ENCODE measurements at regions not wholly inside any gene's neighbourhood (a gene's known extent, or its start where the extent isn't known, plus 50 kb on each side); places are given as distances from the start of the nearest gene placed in this dataset.

DNA sequence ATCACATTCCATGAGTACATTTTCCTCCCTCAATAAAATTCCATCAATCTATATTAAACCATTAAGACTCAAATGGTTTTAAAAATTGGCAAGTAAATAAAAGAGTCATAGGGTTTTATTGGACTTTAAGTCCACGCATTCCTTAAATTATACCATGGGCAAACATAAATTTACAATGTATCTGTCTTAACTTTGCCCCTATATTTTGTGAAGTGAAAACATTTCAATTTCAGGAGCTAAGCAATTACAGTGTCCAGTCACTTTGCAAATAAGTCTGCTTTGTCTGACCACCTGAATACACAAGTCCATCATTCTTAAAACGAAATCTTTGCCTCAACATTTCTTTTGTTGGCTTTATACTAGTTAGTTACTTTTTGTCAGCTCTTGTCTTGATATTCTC lies 197.5 kb upstream of the SEMA3D start:
- TF ChIP-seq, protein P1, sequence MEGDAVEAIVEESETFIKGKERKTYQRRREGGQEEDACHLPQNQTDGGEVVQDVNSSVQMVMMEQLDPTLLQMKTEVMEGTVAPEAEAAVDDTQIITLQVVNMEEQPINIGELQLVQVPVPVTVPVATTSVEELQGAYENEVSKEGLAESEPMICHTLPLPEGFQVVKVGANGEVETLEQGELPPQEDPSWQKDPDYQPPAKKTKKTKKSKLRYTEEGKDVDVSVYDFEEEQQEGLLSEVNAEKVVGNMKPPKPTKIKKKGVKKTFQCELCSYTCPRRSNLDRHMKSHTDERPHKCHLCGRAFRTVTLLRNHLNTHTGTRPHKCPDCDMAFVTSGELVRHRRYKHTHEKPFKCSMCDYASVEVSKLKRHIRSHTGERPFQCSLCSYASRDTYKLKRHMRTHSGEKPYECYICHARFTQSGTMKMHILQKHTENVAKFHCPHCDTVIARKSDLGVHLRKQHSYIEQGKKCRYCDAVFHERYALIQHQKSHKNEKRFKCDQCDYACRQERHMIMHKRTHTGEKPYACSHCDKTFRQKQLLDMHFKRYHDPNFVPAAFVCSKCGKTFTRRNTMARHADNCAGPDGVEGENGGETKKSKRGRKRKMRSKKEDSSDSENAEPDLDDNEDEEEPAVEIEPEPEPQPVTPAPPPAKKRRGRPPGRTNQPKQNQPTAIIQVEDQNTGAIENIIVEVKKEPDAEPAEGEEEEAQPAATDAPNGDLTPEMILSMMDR (IDR thresholded peaks at IDR 0.05; ENCODE audit: low read length): no peak
- no peak for TF ChIP-seq EZH2 (IDR thresholded peaks at IDR 0.05; ENCODE audit: borderline replicate concordance, low read length)

Measured in OCI-LY1 (cell line).